ENCODE measurements at regions not wholly inside any gene's neighbourhood (a gene's known extent, or its start where the extent isn't known, plus 50 kb on each side); places are given as distances from the start of the nearest gene placed in this dataset.

DNA sequence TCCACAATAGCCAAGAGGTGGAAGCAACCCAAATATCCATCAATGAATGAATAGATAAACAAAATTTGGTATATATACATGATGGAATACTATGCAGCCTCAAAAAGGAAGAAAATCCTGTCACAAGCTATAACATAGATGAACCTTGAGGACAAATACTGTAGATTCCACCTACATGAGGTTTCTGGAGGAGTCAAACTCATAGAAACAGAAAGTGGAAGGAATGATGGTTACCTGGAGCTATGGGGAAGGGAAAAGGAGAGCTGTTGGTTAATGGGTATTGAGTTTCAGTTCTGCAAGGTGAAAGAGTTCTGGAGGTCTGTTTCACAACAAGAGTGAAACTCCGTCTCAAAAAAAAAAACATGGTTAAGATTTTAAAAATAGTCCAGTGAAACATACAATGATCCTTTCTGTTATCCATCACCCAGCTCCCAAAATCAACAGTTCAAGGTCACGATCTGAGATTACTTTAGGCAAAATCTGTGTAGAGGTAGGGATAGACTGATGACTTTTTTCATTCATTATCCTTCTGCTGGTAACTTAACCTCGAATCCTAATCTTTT is 80.8 kb upstream of the HNRNPU start:
- intact Hi-C loops (cut with DNase I): no loop called here
- TF ChIP-seq CTCF (IDR thresholded peaks at IDR 0.05; ENCODE audit: borderline replicate concordance, extremely low read depth, insufficient read depth): no peak
- Histone ChIP-seq H3K36me3 (ENCODE audit: control insufficient read depth in 2 of 3, insufficient read depth in 3 of 3, low read length in 3 of 3) (no peaks in the 10 kb centered on the region), H3K9ac (ENCODE audit: low read length in 3 of 3) (no peak overlapping the region), H3K27me3 (ENCODE audit: control insufficient read depth, insufficient read depth, low read length) (no peaks in the 10 kb centered on the region), H3K4me1 (ENCODE audit: control insufficient read depth in 2 of 3, insufficient read depth in 2 of 3, low read depth in 1 of 3, low read length in 3 of 3) (no peaks in the 10 kb centered on the region), H3K27ac (ENCODE audit: low read depth in 2 of 2, low read length in 2 of 2) (no peak overlapping the region), H3K4me3 (ENCODE audit: low read length in 3 of 3) (no peak overlapping the region), H3K9me3 (ENCODE audit: control insufficient read depth in 2 of 3, insufficient read depth in 1 of 3, low read length in 3 of 3) (no peaks in the 10 kb centered on the region)
- no peak for DNase-seq
- FAIRE-seq: no peak

GRCh38 chr1:244941121-244941520 is 76.8 kb upstream of the HNRNPU start:
- Histone ChIP-seq H3K9ac (ENCODE audit: low read length in 3 of 3) (no peak overlapping the region), H3K27me3 (ENCODE audit: control insufficient read depth, insufficient read depth, low read length) (no peaks in the 10 kb centered on the region), H3K27ac (ENCODE audit: low read depth in 2 of 2, low read length in 2 of 2) (no peak overlapping the region), H3K36me3 (ENCODE audit: control insufficient read depth in 2 of 3, insufficient read depth in 3 of 3, low read length in 3 of 3) (no peaks in the 10 kb centered on the region), H3K9me3 (ENCODE audit: control insufficient read depth in 2 of 3, insufficient read depth in 1 of 3, low read length in 3 of 3) (no peaks in the 10 kb centered on the region), H3K4me3 (ENCODE audit: low read length in 3 of 3) (no peak overlapping the region), H3K4me1 (ENCODE audit: control insufficient read depth in 2 of 3, insufficient read depth in 2 of 3, low read depth in 1 of 3, low read length in 3 of 3) (no peaks in the 10 kb centered on the region)
- intact Hi-C loops (cut with DNase I): no loop called here
- no peak for FAIRE-seq
- no peak for DNase-seq
- TF ChIP-seq CTCF (IDR thresholded peaks at IDR 0.05; ENCODE audit: borderline replicate concordance, extremely low read depth, insufficient read depth): no peak

- no peak for TF ChIP-seq CTCF (IDR thresholded peaks at IDR 0.05; ENCODE audit: borderline replicate concordance, extremely low read depth, insufficient read depth)
- H3K4me3 ChIP-seq (ENCODE audit: low read length in 3 of 3): no peak overlapping the region
- intact Hi-C loops (cut with DNase I): no loop called here
- no peaks in the 10 kb centered on the region for H3K27me3 ChIP-seq (ENCODE audit: control insufficient read depth, insufficient read depth, low read length)
- FAIRE-seq: no peak
- H3K9me3 ChIP-seq (ENCODE audit: control insufficient read depth in 2 of 3, insufficient read depth in 1 of 3, low read length in 3 of 3): no peaks in the 10 kb centered on the region
- DNase-seq: no peak
- no peaks in the 10 kb centered on the region for H3K36me3 ChIP-seq (ENCODE audit: control insufficient read depth in 2 of 3, insufficient read depth in 3 of 3, low read length in 3 of 3)
- no peak overlapping the region for H3K9ac ChIP-seq (ENCODE audit: low read length in 3 of 3)
- no peak overlapping the region for H3K27ac ChIP-seq (ENCODE audit: low read depth in 2 of 2, low read length in 2 of 2)
- no peaks in the 10 kb centered on the region for H3K4me1 ChIP-seq (ENCODE audit: control insufficient read depth in 2 of 3, insufficient read depth in 2 of 3, low read depth in 1 of 3, low read length in 3 of 3)
These were observed 72.8 kb upstream of the HNRNPU start for GRCh38 chr1:244937099-244937498.

Data from kidney (tissue), 13 donors.